Thymus (tissue), 11 donors: ENCODE measurements at regions not wholly inside any gene's neighbourhood (a gene's known extent, or its start where the extent isn't known, plus 50 kb on each side); places are given as distances from the start of the nearest gene placed in this dataset.

ENCODE experiments used
- DNase-seq, 9 donors: peaks; one replicate each; pipeline ENCODE4 v3.0.0-alpha.2; 2013; ENCODE audit warnings: low spot score in 9 of 9, low read depth in 6 of 9, missing footprints in 1 of 9
- H3K27ac ChIP-seq, 2 donors: one replicate each; pipeline ENCODE4 v1.5.1; 2013; ENCODE audit warnings: control low read depth in 1 of 2, low read depth in 1 of 2, low read length in 1 of 2, mild to moderate bottlenecking in 1 of 2, moderate library complexity in 1 of 2
- H3K27me3 ChIP-seq, 2 donors: one replicate each; pipeline ENCODE4 v1.5.1; 2013; ENCODE audit warnings: low read length in 1 of 2; ENCODE audit not compliant: control insufficient read depth in 2 of 2, insufficient read depth in 1 of 2
- H3K36me3 ChIP-seq, 2 donors: one replicate each; pipeline ENCODE4 v1.5.1; 2013; ENCODE audit warnings: low read length in 1 of 2, mild to moderate bottlenecking in 1 of 2, moderate library complexity in 1 of 2; ENCODE audit not compliant: control insufficient read depth in 2 of 2, insufficient read depth in 2 of 2
- H3K4me1 ChIP-seq, 2 donors: one replicate each; pipeline ENCODE4 v1.5.1; 2013; ENCODE audit warnings: low read length in 2 of 2; ENCODE audit not compliant: control insufficient read depth in 2 of 2, insufficient read depth in 2 of 2
- H3K4me3 ChIP-seq, 2 donors: one replicate each; pipeline ENCODE4 v1.5.1; 2013; ENCODE audit warnings: low read length in 2 of 2, control low read depth in 1 of 2, mild to moderate bottlenecking in 1 of 2
- H3K9me3 ChIP-seq, 2 donors: one replicate each; pipeline ENCODE4 v1.5.1; 2013; ENCODE audit warnings: low read length in 1 of 2, mild to moderate bottlenecking in 1 of 2; ENCODE audit not compliant: control insufficient read depth in 2 of 2, insufficient read depth in 1 of 2
- WGBS: extraction: QIAGEN DNeasy Blood & Tissue Kit; methylation state at CpG from one replicate; pipeline ENCODE4 v1.1.7; 2013; 5-methylcytosine and 5-hydroxymethylcytosine counted together
- donor health status: healthy.

GRCh38 chr18:71689416-71690160 is 854.6 kb downstream of the CBLN2 start:
- no peaks in the 10 kb centered on the region for H3K27me3 ChIP-seq
- WGBS = 85% methylated on average over 2 of the region's 2 CpGs
- H3K36me3 ChIP-seq = no peaks in the 10 kb centered on the region
- DNase-seq = no peak
- H3K4me1 ChIP-seq = no peaks in the 10 kb centered on the region
- no peak overlapping the region for H3K27ac ChIP-seq
- no peaks in the 10 kb centered on the region for H3K9me3 ChIP-seq
- no peak overlapping the region for H3K4me3 ChIP-seq

- no peaks in the 10 kb centered on the region for H3K36me3 ChIP-seq
- peaks cover 0 to 3% of the 10 kb centered on the region in 2 donors for H3K9me3 ChIP-seq
- H3K4me1 ChIP-seq = no peaks in the 10 kb centered on the region
- H3K27me3 ChIP-seq = no peaks in the 10 kb centered on the region
- WGBS = 91% methylated on average over 5 of the region's 5 CpGs
- no peak overlapping the region for H3K27ac ChIP-seq
- H3K4me3 ChIP-seq = no peak overlapping the region
- DNase-seq = no peak
These were observed 861.6 kb downstream of the CBLN2 start for GRCh38 chr18:71682591-71682990.

- Histone ChIP-seq H3K4me1 (no peaks in the 10 kb centered on the region), H3K27me3 (no peaks in the 10 kb centered on the region), H3K36me3 (no peaks in the 10 kb centered on the region), H3K9me3 (peaks cover 0 to 11% of the 10 kb centered on the region in 2 donors), H3K27ac (no peak overlapping the region), H3K4me3 (no peak overlapping the region)
- WGBS = 89% methylated on average over 2 of the region's 2 CpGs
- no peak for DNase-seq
These were observed 866.0 kb downstream of the CBLN2 start for GRCh38 chr18:71678144-71678543.

- 93% methylated on average over 10 of the region's 10 CpGs for WGBS
- DNase-seq = no peak
These were observed 870.2 kb downstream of the CBLN2 start for GRCh38 chr18:71673954-71674353.

GRCh38 chr18:71673498-71673897 is 870.6 kb downstream of the CBLN2 start:
- Histone ChIP-seq H3K27ac (no peak overlapping the region), H3K4me3 (no peak overlapping the region), H3K4me1 (no peaks in the 10 kb centered on the region), H3K9me3 (peaks cover 0 to 8% of the 10 kb centered on the region in 2 donors), H3K36me3 (no peaks in the 10 kb centered on the region), H3K27me3 (no peaks in the 10 kb centered on the region)
- WGBS = 89% methylated on average over 5 of the region's 5 CpGs
- no peak for DNase-seq

More at GRCh38 chr18:71673954-71674353, 870.2 kb downstream of the CBLN2 start:
- no peaks in the 10 kb centered on the region for H3K27me3 ChIP-seq
- no peak overlapping the region for H3K27ac ChIP-seq
- no peak overlapping the region for H3K4me3 ChIP-seq
- peaks cover 0 to 8% of the 10 kb centered on the region in 2 donors for H3K9me3 ChIP-seq
- no peaks in the 10 kb centered on the region for H3K4me1 ChIP-seq
- no peaks in the 10 kb centered on the region for H3K36me3 ChIP-seq

- H3K27me3 ChIP-seq = no peaks in the 10 kb centered on the region
- H3K4me1 ChIP-seq = no peaks in the 10 kb centered on the region
- H3K9me3 ChIP-seq = peaks cover 0 to 2% of the 10 kb centered on the region in 2 donors
- H3K4me3 ChIP-seq = no peak overlapping the region
- WGBS = 87% methylated on average over 2 of the region's 2 CpGs
- no peak overlapping the region for H3K27ac ChIP-seq
- no peaks in the 10 kb centered on the region for H3K36me3 ChIP-seq
- DNase-seq = no peak
These were observed 877.7 kb downstream of the CBLN2 start for GRCh38 chr18:71666481-71666880.

- Histone ChIP-seq H3K4me1 (no peaks in the 10 kb centered on the region), H3K4me3 (no peak overlapping the region), H3K36me3 (no peaks in the 10 kb centered on the region), H3K27me3 (no peaks in the 10 kb centered on the region), H3K27ac (no peak overlapping the region), H3K9me3 (peaks cover 0 to 3% of the 10 kb centered on the region in 2 donors)
- DNase-seq = no peak
These were observed 879.0 kb downstream of the CBLN2 start for GRCh38 chr18:71665131-71665530.

- H3K36me3 ChIP-seq = no peaks in the 10 kb centered on the region
- no peak overlapping the region for H3K27ac ChIP-seq
- no peak overlapping the region for H3K4me3 ChIP-seq
- H3K27me3 ChIP-seq = no peaks in the 10 kb centered on the region
- no peak for DNase-seq
- peaks cover 0 to 4% of the 10 kb centered on the region in 2 donors for H3K9me3 ChIP-seq
- H3K4me1 ChIP-seq = no peaks in the 10 kb centered on the region
- WGBS = 97% methylated on average over 12 of the region's 12 CpGs
These were observed 900.3 kb downstream of the CBLN2 start for GRCh38 chr18:71643822-71644221.

GRCh38 chr18:71630696-71631095 is 913.4 kb downstream of the CBLN2 start:
- DNase-seq = no peak
- Histone ChIP-seq H3K27me3 (no peaks in the 10 kb centered on the region), H3K27ac (no peak overlapping the region), H3K4me3 (no peak overlapping the region), H3K9me3 (no peaks in the 10 kb centered on the region), H3K4me1 (no peaks in the 10 kb centered on the region), H3K36me3 (no peaks in the 10 kb centered on the region)
- 75% methylated on average over 3 of the region's 3 CpGs for WGBS
